K562 (cell line): ENCODE measurements at regions not wholly inside any gene's neighbourhood (a gene's known extent, or its start where the extent isn't known, plus 50 kb on each side); places are given as distances from the start of the nearest gene placed in this dataset.

Source experiments
- FOXK2 ChIP-seq, 2 experiments: fragments of 450-650 bp; IDR thresholded peaks in 1 of 2; conservative IDR thresholded peaks in 1 of 2; 2 replicates each; pipeline ENCODE4 v1.6.1; 2016; ENCODE audit warnings: low read depth in 2 of 2, mild to moderate bottlenecking in 1 of 2
- HDAC2 ChIP-seq: fragments of 450-650 bp; IDR thresholded peaks from 2 replicates; pipeline ENCODE4 v1.6.1; 2016; ENCODE audit warnings: mild to moderate bottlenecking
- MYC ChIP-seq, 2 experiments: fragments of 250-450 bp in 1 of 2; sonication (Bioruptor Pico) in 1 of 2; IDR thresholded peaks; 2 replicates each; pipeline versions ENCODE4 v1.5.1 to v1.6.1; 2012 to 2021; ENCODE audit warnings: low read depth in 2 of 2, borderline replicate concordance in 1 of 2, improper control_type of control experiment in 1 of 2, low read length in 1 of 2, mild to moderate bottlenecking in 1 of 2, moderate library complexity in 1 of 2
- NFXL1 ChIP-seq: fragments of 450-650 bp; formaldehyde crosslinking; IDR thresholded peaks from 2 replicates; pipeline ENCODE4 v1.4.0; 2021; ENCODE audit warnings: mild to moderate bottlenecking
- PHF8 ChIP-seq: fragments of 200-600 bp; sonication (generic); IDR thresholded peaks from 2 replicates; pipeline ENCODE4 v1.6.1; 2012; ENCODE audit warnings: mixed run types, mild to moderate bottlenecking, inconsistent platforms, low read length, moderate library complexity, borderline replicate concordance
- SMAD3 ChIP-seq: fragments of 450-650 bp; formaldehyde crosslinking; conservative IDR thresholded peaks from 2 replicates; pipeline ENCODE4 v1.4.0; 2020; ENCODE audit warnings: mild to moderate bottlenecking
- YY1 ChIP-seq, 3 experiments: IDR thresholded peaks; 2 replicates each; pipeline ENCODE4 v1.6.1; 2011; ENCODE audit warnings: low read length in 2 of 3, mild to moderate bottlenecking in 2 of 3, moderate library complexity in 2 of 3, borderline replicate concordance in 1 of 3, control low read depth in 1 of 3, low read depth in 1 of 3; ENCODE audit not compliant: insufficient read depth in 3 of 3, insufficient replicate concordance in 2 of 3, control insufficient read depth in 1 of 3, insufficient read length in 1 of 3; ENCODE audit errors: extremely low read depth in 1 of 3
- TF ChIP-seq, protein P1 (sequence below), 3 experiments: IDR thresholded peaks in 2 of 3; conservative IDR thresholded peaks in 1 of 3; 2 replicates each; pipeline ENCODE4 v1.5.1; 2011 to 2012; ENCODE audit warnings: low read length in 3 of 3, mild to moderate bottlenecking in 3 of 3, control low read depth in 2 of 3, improper control_type of control experiment in 1 of 3, inconsistent platforms in 1 of 3, low read depth in 1 of 3, mixed read lengths in 1 of 3, moderate library complexity in 1 of 3; ENCODE audit not compliant: insufficient read depth in 2 of 3

DNA sequence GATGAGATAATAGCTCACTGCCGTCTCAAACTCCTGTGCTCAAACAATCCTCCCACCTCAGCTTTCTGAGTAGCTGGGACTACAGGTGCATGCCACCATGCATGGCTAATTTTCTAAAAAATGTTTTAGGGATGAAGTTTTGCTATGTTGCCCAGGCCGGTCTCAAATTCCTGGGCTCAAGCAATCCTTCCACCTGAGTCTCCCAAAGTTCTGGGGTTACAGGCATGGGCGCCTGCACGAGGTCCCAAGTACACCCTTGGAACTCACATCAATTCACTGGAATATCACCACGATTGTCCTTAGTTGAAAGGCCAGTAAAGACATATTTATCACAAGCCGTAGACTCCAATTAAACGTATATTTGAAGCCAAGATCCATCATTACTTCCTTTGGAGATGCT is 184.6 kb downstream of the IRX1 start:
- TF ChIP-seq MYC (IDR thresholded peaks at IDR 0.05; ENCODE audit: low read depth, low read length) = no peak
- no peak for TF ChIP-seq MYC (CRISPR knock-in tag; IDR thresholded peaks at IDR 0.05; ENCODE audit: borderline replicate concordance, low read depth)
- TF ChIP-seq FOXK2 (conservative IDR thresholded peaks at IDR 0.05 in 1 of 2, IDR thresholded peaks at IDR 0.05 in 1 of 2; ENCODE audit: low read depth in 2 of 2) = no peak
- TF ChIP-seq PHF8 = no peak
- TF ChIP-seq, protein P1, sequence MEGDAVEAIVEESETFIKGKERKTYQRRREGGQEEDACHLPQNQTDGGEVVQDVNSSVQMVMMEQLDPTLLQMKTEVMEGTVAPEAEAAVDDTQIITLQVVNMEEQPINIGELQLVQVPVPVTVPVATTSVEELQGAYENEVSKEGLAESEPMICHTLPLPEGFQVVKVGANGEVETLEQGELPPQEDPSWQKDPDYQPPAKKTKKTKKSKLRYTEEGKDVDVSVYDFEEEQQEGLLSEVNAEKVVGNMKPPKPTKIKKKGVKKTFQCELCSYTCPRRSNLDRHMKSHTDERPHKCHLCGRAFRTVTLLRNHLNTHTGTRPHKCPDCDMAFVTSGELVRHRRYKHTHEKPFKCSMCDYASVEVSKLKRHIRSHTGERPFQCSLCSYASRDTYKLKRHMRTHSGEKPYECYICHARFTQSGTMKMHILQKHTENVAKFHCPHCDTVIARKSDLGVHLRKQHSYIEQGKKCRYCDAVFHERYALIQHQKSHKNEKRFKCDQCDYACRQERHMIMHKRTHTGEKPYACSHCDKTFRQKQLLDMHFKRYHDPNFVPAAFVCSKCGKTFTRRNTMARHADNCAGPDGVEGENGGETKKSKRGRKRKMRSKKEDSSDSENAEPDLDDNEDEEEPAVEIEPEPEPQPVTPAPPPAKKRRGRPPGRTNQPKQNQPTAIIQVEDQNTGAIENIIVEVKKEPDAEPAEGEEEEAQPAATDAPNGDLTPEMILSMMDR (IDR thresholded peaks at IDR 0.05 in 2 of 3, conservative IDR thresholded peaks at IDR 0.05 in 1 of 3; ENCODE audit: insufficient read depth in 2 of 3, low read depth in 1 of 3, low read length in 3 of 3) = no peak
- TF ChIP-seq YY1 (IDR thresholded peaks at IDR 0.05; ENCODE audit: borderline replicate concordance in 1 of 3, control insufficient read depth in 1 of 3, extremely low read depth in 1 of 3, insufficient read depth in 3 of 3, insufficient read length in 1 of 3, insufficient replicate concordance in 2 of 3, low read depth in 1 of 3, low read length in 2 of 3) = no peak
- TF ChIP-seq NFXL1 (CRISPR knock-in tag) = no peak
- TF ChIP-seq SMAD3 (CRISPR knock-in tag) = no peak
- no peak for TF ChIP-seq HDAC2
